ENCODE measurements at regions not wholly inside any gene's neighbourhood (a gene's known extent, or its start where the extent isn't known, plus 50 kb on each side); places are given as distances from the start of the nearest gene placed in this dataset.

GRCh38 chr10:58951746-58952145 is 224.7 kb upstream of the PHYHIPL start:
- TF ChIP-seq FOXJ3 (CRISPR knock-in tag; IDR thresholded peaks at IDR 0.05; ENCODE audit: borderline replicate concordance): no peak
- TF ChIP-seq, protein P1, sequence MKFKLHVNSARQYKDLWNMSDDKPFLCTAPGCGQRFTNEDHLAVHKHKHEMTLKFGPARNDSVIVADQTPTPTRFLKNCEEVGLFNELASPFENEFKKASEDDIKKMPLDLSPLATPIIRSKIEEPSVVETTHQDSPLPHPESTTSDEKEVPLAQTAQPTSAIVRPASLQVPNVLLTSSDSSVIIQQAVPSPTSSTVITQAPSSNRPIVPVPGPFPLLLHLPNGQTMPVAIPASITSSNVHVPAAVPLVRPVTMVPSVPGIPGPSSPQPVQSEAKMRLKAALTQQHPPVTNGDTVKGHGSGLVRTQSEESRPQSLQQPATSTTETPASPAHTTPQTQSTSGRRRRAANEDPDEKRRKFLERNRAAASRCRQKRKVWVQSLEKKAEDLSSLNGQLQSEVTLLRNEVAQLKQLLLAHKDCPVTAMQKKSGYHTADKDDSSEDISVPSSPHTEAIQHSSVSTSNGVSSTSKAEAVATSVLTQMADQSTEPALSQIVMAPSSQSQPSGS (CRISPR knock-in tag; IDR thresholded peaks at IDR 0.05; ENCODE audit: borderline replicate concordance, low read depth): no peak
- TF ChIP-seq CTCF (IDR thresholded peaks at IDR 0.05): no peak
- no peak for TF ChIP-seq ATF3 (CRISPR knock-in tag; conservative IDR thresholded peaks at IDR 0.05)
